ENCODE measurements at regions not wholly inside any gene's neighbourhood (a gene's known extent, or its start where the extent isn't known, plus 50 kb on each side); places are given as distances from the start of the nearest gene placed in this dataset.
"Not testable (repeated sequence)": the region's sequence is repeated elsewhere in the genome, so short reads cannot be mapped to it uniquely, and the experiment has no call there.

- no peak for DNase-seq
Observed at GRCh38 chr3:61445924-61446323, 115.4 kb upstream of the PTPRG start.

GRCh38 chr3:61446341-61446740 is 115.0 kb upstream of the PTPRG start:
- DNase-seq = no peak

- DNase-seq = no peak
Observed at GRCh38 chr3:61448378-61448777, 113.0 kb upstream of the PTPRG start.

- DNase-seq = no peak
Observed at GRCh38 chr3:61449327-61450040, 111.9 kb upstream of the PTPRG start.

- DNase-seq = no peak
Observed at GRCh38 chr3:61450866-61451265, 110.5 kb upstream of the PTPRG start.

- DNase-seq = no peak
Observed at GRCh38 chr3:61451841-61452240, 109.5 kb upstream of the PTPRG start.

GRCh38 chr3:61452535-61453090 is 108.8 kb upstream of the PTPRG start:
- no peak for DNase-seq

- DNase-seq = no peak
Observed at GRCh38 chr3:61454006-61454585, 107.3 kb upstream of the PTPRG start.

- no peak for DNase-seq
Observed at GRCh38 chr3:61454801-61455200, 106.6 kb upstream of the PTPRG start.

GRCh38 chr3:61460636-61461035 is 100.7 kb upstream of the PTPRG start:
- no peak for DNase-seq

GRCh38 chr3:61463191-61463590 is 98.2 kb upstream of the PTPRG start:
- no peak for DNase-seq

GRCh38 chr3:61464518-61465140 is 96.7 kb upstream of the PTPRG start:
- no peak for DNase-seq

- no peak for DNase-seq
Observed at GRCh38 chr3:61466357-61466756, 95.0 kb upstream of the PTPRG start.

GRCh38 chr3:61483997-61484396 is 77.4 kb upstream of the PTPRG start:
- no peak for DNase-seq

GRCh38 chr3:61493339-61493738 is 68.0 kb upstream of the PTPRG start:
- no peak for DNase-seq

GRCh38 chr3:61494309-61494708 is 67.1 kb upstream of the PTPRG start:
- not testable (repeated sequence) for DNase-seq

- DNase-seq = no peak
Observed at GRCh38 chr3:61497463-61497862, 63.9 kb upstream of the PTPRG start.

GRCh38 chr3:61505197-61505596 is 56.2 kb upstream of the PTPRG start:
- DNase-seq = no peak

GRCh38 chr3:61507946-61508345 is 53.4 kb upstream of the PTPRG start:
- DNase-seq = no peak
